Esophagus squamous epithelium (tissue), 4 donors: ENCODE measurements at regions not wholly inside any gene's neighbourhood (a gene's known extent, or its start where the extent isn't known, plus 50 kb on each side); places are given as distances from the start of the nearest gene placed in this dataset.

Source experiments
- POLR2A ChIP-seq, 4 donors: fragments of 450-650 bp; IDR thresholded peaks; one replicate each; pipeline ENCODE4 v1.6.1; 2017; ENCODE audit warnings: antibody characterized with exemption in 4 of 4, mild to moderate bottlenecking in 4 of 4, moderate library complexity in 3 of 4
- TF ChIP-seq, protein P1 (sequence below), 6 experiments: fragments of 450-650 bp in 4 of 6; fragments of 200-600 bp in 2 of 6; sonication (generic) in 2 of 6; IDR thresholded peaks; one replicate each; pipeline ENCODE4 v1.5.1; 2016 to 2019; ENCODE audit warnings: antibody characterized with exemption in 6 of 6, mild to moderate bottlenecking in 4 of 6, moderate library complexity in 4 of 6

DNA sequence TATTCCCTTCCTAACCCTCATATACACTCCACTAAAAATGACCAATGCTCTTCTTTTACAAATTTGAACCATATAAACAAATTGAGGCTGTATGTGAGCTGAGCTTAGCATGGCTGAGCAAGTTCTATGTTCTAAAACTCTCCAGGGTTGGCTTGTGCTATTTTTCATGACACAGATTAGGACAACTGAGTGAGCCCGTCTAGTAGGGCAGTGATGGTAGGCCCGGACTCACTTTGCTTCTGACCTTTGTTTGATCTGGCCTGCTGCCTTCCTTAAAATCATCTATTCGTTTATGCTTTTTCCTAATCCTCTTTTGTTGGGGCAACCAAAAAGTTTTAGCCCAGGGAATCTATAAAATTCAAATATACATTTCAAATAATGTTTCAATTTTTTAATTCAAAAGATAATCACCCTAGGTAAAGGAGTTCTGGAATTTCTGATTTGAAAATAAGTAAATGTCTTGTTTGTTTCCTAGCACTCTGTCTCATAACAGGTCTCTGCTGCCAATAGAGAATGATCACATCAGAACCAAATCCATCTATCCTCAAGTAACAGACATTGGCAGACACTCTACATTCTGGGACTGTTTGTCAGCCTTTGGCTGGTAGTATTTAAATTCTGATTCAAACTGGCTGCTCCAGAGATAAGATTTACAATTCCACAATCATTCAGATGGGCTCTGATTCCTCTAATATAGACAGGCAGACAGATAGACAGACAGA is 217.0 kb upstream of the TARS1 start:
- TF ChIP-seq, protein P1, sequence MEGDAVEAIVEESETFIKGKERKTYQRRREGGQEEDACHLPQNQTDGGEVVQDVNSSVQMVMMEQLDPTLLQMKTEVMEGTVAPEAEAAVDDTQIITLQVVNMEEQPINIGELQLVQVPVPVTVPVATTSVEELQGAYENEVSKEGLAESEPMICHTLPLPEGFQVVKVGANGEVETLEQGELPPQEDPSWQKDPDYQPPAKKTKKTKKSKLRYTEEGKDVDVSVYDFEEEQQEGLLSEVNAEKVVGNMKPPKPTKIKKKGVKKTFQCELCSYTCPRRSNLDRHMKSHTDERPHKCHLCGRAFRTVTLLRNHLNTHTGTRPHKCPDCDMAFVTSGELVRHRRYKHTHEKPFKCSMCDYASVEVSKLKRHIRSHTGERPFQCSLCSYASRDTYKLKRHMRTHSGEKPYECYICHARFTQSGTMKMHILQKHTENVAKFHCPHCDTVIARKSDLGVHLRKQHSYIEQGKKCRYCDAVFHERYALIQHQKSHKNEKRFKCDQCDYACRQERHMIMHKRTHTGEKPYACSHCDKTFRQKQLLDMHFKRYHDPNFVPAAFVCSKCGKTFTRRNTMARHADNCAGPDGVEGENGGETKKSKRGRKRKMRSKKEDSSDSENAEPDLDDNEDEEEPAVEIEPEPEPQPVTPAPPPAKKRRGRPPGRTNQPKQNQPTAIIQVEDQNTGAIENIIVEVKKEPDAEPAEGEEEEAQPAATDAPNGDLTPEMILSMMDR (IDR thresholded peaks at IDR 0.05): no peak
- no peak for TF ChIP-seq POLR2A (IDR thresholded peaks at IDR 0.05)
